Femur (tissue), 1 donor: ENCODE measurements at regions not wholly inside any gene's neighbourhood (a gene's known extent, or its start where the extent isn't known, plus 50 kb on each side); places are given as distances from the start of the nearest gene placed in this dataset.
A peak's percentile ranks its signal among the peaks of the same experiment; 100 is the strongest.

Experiments
- DNase-seq: peaks from one replicate; pipeline ENCODE4 v3.0.0-alpha.2; 2017

DNA sequence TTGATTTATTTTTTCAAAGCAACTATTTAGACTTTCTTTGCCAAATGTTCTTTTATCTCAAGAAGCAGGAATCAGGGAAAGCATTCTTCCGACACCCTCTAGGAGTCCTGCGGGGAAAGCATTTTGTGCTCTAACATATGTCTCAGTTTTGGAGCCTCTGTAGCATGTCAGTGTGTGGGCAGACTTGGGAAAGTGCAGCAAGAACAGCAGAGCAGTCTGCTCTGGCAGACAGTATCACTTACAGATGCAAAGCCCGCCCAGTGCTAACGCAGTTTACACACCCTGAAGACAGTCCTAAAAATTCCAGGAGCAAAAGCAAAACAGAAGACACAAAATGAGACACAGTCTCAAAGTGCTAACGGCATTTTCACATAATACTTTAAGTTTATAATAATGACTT, 393.5 kb downstream of the KLF12 start:
- DNase-seq: peak; percentile 40

DNA sequence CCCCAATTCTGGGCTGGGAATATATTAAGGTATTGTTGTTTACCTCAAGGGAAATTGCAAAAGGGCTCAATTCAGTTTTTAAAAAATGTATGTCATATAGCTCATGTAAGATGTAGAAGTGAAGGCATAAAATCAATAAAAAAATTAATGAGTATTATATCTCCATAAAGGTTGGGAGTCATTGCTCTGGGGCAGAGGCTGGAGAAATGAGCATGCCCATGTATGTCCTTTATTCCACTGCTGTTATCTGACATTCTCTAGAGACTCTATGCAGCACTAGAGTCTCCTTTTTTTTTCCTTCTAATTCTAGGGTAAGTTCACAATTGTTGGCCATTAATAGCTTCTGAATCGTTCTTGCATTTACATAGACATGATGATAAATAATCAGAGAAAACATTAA, 394.8 kb downstream of the KLF12 start:
- DNase-seq: no peak

DNA sequence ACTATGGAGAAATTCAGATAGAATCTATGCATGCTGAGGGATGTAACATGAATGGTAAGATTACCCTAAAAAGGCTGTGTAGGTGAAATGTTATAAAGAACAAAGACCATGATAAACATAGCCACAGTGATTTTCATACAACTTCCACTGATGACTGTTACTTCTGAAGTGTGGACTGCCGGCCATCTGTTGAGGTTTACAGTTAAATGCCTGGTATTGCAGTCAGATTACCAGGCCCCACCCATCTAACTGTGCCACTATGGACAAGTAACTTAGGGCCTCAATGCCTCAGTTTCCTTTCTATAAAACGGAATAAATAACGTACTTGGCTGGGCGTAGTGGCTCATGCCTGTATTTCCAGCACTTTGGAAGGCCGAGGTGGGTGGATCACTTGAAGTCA, 395.6 kb downstream of the KLF12 start:
- no peak for DNase-seq

DNA sequence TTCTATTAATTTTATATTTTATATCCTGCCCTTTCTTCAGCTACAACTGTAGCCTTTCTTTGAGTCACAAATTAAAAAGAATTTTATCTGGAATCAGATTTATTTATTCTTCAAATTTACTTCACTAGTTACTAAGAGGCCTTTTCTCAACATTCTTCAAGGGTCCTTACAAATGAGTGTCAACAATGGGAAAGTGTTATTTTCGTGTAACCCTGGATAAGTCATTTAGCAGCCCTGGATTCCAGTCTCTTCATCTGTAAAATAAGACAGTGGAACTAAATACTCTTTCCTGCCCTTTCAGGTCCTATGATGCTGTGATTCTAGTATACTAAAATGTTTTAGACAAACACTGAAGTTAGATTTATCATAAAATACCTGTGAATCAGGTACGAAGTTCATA, 397.0 kb downstream of the KLF12 start:
- DNase-seq: no peak

DNA sequence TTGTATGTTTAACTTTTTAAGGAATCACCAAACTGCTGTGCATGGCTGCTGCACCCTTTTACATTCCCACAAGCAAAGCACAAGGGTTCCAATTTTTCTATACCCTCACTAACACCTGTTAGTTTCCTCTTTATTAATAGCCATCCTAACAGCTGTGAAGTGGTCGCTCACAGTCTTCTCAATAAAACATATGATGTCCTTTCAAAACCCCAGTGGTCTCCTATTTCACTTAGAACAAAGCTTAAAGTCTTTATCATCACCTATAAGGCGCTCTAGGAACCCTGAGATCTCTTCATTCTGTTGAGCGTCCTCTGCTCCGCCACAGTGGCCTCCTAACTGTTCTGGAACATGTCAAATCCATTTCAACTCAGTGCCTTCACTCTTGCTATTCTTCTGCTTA, 400.5 kb downstream of the KLF12 start:
- no peak for DNase-seq

DNA sequence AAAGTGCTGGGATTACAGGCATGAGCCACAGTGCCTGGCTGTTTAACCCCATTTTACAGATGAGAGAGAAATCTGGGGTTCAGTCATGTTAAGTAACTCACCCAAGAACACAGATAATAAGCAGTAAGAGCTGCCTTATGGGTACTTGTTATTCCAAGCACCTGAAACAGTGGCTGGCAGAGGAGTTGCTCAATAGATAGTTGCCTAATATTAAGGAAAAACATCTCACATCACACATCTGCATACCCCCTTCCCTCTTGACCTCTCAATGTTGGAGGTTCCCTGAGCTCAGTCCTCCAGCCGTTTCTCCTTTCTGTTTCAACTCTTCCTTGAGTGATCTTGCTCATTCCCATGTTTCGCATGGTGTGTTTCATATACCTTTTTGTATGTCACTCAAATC, 401.9 kb downstream of the KLF12 start:
- DNase-seq: no peak

DNA sequence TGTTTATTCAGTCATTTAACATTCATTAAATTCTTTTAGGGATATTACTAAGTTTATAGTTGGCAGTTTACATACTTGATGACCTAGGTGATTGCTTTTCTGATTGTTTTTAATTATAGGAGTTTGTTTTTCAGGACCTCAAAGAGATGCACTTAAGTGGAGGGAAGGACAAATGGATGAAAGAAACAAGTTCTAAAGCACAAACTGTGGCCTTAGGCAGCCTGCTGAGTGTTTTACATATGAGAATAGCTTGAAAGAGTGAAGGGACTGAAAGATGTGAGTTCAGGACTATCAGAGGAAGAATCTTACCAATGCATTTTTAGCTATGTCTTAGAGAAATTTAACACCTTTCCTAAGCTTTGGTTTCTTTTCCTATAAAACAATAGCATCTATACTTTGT, 402.6 kb downstream of the KLF12 start:
- no peak for DNase-seq

DNA sequence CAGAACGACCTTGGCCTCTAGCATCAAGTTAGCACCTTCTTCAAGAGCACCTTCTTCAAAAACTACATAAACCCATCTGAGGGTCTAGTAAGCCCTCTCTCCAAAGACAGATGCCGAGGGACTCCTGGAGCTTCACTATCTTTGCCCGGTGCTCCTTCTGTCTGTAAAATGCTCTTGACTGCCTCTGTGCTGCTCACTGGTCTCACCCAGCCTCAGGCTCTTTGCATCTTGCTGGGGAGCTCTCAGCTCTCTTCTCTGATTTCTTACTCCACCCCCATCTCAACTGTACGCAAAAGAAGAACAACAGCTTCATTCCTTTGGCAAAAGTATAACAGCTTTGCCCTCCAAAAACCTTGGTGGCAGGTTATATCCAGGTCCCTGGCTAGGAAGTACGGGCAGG, 404.2 kb downstream of the KLF12 start:
- no peak for DNase-seq

DNA sequence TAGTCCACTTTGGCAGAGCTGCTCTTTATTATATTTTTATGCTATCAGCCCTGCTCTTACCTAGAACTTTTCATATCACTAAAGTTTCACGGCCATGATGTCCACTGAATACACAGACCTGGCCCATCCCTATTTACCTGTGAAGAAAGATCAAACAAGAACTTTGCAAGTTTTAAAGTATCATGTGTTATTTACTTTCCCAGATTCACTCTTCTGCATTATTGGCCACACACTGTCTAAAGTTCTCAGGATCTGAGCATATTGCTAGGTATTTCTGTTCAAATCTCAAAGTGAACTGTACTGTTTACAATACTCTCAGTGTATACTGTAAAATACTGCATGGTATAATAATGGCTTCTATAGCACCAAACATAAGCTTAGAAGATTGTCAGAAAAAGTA, 405.2 kb downstream of the KLF12 start:
- DNase-seq: no peak

DNA sequence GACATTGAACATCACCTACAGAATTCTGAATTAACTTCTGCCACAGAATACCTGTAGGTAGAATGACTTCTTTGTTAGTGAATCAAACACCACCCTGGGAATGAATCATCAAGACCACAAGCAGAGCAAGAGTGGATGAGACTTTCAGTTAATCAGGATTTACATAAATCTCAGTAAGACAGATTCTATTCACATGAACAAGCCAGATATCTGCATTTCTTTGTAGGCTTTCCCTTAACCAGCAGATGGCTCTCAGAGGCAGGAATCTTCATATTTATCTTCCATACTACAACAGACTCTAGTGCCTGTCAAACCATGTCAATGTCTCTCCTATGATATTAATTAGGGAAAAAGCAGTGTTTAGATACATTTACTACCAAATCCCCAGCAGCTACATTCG, 412.1 kb downstream of the KLF12 start:
- DNase-seq: no peak

DNA sequence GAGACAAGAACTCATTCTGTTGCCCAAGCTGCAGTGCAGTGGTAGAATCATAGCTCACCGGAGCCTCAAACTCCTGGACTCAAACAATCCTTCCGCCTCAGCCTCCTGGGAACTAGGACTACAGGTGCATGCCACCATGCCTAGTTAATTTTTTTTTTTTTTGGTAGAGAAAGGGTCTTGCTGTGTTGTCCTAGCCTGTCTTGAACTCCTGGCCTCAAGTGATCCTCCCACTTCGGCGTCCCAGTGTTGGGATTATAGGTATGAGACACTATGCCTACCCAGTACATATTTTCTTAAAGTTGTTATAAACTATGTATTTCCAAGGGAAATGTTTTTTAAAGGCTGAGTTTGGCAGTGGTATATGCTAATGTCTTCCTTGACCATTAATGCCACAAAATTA, 412.6 kb downstream of the KLF12 start:
- DNase-seq: no peak

DNA sequence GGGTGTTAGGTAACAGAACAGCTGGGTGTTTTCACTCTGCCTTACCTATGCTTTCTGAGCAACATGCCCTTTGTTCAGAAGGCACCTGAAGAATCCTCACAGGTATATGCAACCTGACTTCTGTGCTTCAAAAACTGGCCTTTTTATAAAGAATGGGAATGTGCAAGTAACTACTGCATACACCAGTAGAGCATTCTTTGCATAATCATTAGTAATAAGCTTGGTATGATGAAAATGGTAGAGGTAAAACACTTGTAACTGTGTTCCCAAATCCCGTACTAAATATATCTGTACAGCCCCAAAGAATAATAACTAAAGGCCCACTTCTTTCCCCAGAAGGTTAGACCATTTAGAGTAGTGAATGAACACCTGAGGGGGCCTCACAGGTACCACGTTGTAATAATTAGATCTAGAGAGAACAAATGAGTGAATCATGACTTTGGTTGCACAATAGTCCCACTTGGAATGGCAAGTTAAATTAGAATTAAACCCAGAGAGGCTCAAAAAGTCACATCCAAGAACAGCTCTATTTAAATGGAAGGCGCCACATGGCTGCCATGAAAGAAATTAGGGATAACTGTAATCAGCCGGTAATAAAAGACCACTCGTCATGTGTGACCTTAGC, 413.9 kb downstream of the KLF12 start:
- DNase-seq: no peak

DNA sequence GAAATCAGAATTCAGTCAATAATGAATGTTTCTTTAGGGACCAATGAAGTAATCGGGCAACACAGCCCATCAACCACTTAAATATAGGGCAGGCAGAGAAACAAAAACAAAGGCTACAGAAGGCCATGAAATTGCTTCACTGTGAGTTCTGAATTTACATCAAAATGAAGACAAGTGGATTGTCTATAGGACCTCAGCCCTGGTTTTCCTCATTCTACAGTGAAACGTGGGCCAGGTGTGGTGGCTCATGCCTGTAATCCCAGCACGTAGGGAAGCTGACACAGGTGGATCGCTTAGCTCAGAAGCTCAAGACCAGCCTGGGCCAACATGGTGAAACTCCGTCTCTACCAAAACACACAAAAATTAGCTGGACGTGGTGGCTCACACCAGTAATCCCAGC, 416.0 kb downstream of the KLF12 start:
- no peak for DNase-seq

DNA sequence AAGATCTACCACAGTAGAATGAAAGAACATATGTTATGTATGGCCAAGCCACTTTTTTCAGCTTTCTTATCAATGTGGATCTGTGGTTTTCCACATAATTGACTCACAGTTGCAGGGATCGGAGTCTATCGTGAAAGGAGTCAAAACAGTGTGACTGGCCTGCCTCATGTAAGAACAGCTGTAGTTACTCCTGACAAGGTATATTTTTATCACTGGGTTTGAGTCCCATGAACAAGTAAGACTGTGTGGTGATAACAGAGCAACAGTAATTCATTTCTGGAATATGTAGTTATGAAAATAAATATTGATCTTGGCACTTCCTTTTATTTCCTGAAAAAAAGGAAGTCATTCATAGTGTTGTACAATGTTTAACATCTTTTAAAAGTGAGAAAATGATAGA, 416.6 kb downstream of the KLF12 start:
- no peak for DNase-seq

DNA sequence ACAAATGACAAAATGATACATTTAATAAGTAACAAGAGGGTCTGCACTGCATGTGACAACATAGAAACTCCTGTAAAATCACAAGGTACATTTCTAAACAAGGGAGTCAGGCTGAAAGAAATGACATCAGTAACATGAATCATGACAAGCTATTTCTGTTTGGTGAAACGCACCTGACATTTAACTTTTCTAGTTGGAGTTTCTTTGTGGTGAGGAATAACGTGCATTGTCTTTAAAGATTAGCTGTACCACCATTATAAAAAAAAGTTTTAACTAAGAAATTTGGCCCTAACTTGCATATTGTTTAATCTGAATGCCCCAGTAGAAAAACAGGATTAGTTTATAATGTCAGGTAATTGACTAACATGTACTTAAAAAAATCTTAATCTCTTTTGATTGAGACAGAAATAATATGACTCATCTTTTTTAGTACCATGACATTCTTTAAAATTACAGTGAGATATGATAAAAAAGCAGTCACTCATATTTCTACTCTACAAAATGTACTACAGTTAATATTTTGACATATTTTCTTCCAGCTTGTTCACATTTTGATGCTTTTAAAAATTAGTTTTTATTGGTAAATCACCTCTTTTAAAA, 418.2 kb downstream of the KLF12 start:
- no peak for DNase-seq

DNA sequence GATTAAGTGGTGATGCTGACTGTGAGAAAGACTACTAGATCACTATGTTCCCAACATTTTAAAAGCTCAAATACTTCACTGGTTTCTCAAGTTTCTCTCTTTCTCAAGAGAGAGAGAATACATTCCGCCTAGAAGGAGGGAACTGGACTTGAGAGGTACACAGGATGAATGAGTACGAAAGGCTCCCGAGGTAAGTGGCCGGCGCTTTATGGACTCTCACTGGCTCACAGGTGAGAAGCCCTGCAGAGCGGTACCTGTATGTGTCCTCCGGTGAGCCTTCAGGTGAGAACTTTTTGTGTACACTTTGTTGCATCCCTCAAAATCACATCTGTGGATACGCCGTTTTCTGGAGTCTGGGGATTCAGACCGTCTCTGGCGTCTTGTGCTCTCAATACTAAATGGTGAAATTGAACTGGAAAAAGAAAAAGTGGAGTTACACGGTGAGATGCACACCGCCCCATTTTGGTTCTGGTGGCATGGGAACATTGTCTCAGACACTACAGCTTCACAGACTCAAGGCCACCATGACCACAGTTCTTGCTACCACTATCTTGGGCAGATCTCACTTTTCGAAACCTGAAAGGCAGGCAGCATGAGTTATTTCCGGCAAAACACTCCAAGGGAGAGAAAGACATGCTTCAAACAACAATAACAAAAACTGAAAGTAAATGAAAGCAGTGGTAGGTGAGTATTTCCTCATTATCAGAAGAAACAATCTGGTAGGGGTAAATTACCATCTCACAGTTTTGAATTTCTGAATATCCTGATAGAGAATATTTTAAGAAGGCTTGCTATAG, 418.9 kb downstream of the KLF12 start:
- DNase-seq: no peak

DNA sequence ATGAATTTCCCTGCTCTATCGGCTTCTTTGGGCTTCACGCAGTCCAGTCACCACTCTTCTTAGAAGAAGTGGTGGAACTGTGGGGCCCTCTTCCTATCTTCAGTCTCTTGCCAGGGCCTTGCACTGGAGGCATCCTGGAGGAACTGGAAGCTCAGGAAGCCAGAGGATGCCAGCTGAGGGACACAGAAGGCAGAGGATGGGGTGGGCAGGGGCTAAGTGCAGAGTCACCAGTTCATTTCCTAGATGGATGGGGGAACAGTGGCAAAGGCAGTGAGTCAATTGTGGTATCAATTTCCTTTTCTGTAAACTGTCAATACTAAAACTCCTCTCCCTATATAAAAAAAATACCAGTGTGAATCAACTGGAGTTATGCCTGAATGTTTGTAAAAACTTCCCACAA, 419.7 kb downstream of the KLF12 start:
- DNase-seq: no peak

DNA sequence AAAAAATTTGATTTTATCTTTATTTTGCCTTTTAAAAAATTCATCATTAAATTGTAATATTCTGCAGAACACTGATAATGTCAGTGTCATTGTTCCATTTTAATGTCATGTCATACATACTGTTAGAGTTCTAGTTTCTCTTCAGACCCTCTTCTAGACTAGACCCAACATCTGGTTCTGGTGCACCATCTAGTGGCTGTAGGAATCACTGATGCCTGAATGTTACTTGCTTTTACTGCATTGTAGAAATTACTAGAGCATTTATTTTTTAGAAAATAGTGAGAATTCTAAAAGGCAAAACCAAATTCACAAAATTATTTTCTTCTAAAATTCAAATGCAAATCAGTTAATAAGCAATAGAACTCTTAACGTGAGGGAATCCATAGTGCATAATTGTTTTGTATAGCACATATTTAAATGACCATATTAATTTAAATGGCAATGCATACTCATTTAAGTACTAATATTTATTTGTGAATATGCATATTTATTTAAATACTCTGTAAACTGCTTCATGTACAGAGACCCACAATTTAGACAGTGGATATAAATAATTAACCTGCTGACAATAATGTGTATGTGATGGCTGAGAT, 425.7 kb downstream of the KLF12 start:
- peak; percentile 67 for DNase-seq

DNA sequence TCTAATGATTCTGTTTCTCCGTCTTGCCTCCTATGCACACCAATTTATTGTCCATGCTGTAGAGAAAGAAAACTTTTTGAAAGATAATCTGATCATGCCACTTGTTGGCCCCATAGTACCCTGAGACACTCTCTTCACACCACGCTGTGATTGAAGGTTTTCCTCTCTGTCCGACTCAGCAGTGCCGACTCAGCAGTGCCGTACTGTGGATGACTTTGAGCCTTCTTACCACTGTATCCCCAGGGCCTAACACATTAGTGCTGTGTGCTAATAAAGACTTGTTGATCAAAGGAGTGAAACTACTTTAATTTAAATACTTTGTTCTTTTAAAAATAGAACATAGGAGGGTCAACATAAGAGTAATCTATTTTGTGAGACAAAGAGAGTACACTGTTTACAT, 429.6 kb downstream of the KLF12 start:
- no peak for DNase-seq

DNA sequence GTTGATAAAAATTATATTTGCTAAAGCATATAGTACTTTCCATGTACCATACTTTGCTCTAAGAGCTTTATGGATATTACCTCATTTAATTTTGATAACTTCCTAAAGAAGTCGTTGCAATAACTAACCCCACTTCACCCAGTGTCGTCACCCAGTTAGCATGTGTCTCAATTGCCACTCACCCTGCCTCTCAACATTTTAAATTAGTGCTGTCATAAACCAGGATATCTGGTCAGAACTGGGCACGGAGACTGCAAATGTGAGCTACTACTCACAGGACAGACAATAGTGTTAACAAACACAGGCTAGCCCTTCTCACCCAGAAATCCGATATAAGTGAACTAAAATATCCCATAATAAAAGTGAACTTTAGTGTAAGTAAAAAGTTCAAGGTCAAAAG, 430.6 kb downstream of the KLF12 start:
- DNase-seq: no peak

DNA sequence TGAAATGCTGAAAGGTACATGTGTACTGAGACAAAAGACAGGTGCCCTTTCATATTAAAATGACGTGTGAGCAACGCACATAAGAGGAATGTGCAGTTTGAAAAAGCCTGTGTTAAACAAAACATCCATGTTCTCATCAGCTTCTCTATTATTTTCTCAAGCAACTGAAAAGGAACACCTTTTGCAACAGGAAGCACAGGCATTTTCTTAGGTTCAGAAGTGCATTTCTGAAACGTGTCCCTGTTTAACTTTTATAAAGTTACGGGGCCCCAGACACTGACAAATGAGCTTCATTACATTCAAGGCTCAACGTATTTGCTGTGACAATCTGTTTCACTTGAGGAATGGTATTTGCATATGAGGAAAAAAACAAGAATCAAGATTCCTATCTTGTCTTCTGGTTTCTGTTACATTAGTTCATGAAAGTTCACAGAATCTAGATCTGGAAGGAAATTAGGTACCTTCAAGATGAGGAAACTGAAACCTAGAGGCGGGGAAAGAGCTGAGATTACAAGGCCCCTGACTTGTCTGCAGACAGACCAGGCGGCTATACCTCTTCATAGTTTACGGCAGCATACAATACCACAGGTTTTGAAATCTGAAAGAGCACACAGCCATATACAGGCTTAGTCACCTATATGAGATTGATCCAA, 431.7 kb downstream of the KLF12 start:
- DNase-seq: no peak

DNA sequence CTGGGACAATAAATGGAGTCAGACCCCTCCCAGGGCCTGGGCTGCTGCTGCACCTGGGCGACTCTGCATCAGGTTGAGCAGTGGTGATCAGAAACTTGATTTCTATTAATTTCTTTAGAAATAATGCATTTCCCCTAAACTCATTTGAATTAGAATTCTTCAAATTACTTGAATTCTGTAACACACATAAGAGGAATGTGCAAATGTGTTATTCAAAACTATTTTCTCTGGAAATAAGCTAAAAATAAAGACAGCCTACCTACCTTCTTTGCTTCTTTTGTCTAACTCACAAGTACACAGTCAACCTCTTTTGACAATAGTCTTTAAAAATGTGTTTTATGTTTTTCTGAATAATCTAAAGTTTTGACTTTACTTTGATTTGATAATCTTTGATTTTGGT, 433.0 kb downstream of the KLF12 start:
- no peak for DNase-seq

DNA sequence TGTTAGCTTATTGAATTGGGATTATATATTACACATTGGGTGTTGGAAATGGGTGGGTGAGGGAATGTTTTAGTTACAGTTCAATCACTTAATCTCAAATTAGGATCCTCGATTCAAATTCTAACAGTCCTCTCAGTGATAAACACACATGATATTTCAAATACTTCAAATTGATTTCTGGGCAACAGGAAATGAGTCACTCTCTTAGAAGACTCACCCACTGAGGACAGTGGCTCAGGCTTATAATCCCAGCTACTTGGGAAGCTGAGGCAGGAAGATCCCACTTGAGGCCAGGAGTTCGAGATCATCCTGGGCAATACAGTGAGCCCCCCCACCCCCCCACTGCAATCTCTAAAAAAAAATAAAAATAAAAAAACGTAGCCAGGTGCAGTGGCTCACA, 435.3 kb downstream of the KLF12 start:
- DNase-seq: no peak

DNA sequence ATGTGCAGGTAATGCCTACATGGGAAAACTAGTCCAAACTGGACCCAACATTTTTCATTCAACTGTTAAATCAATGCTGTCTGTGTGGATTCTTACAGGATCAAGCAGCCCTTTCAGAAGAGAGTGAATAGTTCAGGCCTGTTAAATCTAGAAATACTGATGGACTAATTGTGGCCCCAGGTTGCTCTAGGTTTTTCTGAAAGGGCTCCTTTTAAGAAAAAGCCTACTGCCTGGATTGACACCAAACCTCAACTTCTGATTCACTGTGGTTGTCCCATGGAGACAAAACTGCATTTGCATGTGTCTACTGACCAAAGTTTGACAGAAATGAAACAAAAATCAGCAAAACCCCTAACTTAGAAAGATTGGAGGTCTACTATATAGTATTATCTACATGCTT, 437.0 kb downstream of the KLF12 start:
- DNase-seq: no peak
